ENCODE measurements at regions not wholly inside any gene's neighbourhood (a gene's known extent, or its start where the extent isn't known, plus 50 kb on each side); places are given as distances from the start of the nearest gene placed in this dataset.

DNA sequence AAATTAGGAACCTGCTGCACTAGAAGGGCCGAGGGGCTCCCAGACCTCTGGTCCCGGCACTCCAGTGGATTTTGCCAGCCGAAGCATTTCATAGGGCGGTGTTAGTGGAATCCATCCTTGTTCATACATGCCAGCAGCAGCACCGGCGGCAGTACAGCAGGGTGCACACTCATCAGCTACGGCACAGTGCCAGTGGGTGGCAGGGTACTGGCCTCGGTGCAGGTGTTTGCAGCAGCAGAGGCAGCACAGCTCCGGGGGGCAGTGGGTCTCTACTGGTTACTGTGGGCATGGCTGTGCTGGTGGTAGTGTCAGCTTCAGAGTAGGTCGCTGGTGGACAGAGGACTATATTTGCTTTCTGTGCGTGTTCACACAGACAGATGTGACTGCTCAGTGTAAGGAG, 985.7 kb downstream of the CDH8 start:
- no peak for TF ChIP-seq POLR2A (IDR thresholded peaks at IDR 0.05)
- TF ChIP-seq, protein P1, sequence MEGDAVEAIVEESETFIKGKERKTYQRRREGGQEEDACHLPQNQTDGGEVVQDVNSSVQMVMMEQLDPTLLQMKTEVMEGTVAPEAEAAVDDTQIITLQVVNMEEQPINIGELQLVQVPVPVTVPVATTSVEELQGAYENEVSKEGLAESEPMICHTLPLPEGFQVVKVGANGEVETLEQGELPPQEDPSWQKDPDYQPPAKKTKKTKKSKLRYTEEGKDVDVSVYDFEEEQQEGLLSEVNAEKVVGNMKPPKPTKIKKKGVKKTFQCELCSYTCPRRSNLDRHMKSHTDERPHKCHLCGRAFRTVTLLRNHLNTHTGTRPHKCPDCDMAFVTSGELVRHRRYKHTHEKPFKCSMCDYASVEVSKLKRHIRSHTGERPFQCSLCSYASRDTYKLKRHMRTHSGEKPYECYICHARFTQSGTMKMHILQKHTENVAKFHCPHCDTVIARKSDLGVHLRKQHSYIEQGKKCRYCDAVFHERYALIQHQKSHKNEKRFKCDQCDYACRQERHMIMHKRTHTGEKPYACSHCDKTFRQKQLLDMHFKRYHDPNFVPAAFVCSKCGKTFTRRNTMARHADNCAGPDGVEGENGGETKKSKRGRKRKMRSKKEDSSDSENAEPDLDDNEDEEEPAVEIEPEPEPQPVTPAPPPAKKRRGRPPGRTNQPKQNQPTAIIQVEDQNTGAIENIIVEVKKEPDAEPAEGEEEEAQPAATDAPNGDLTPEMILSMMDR (IDR thresholded peaks at IDR 0.05), result no peak
- WGBS, 2 donors, result 67 to 88% methylated on average over 1 to 11 of the region's 11 CpGs
- intact Hi-C loops (cut with DNase I), result no loop called here
- DNase-seq, result no peak
- Histone ChIP-seq H3K4me1 (no peaks in the 10 kb centered on the region), H3K27me3 (no peaks in the 10 kb centered on the region), H3K36me3 (no peaks in the 10 kb centered on the region), H3K27ac (no peak overlapping the region), H3K4me3 (replicated peaks in 1 of 3) (no peak overlapping the region), H3K9me3 (no peaks in the 10 kb centered on the region)

DNA sequence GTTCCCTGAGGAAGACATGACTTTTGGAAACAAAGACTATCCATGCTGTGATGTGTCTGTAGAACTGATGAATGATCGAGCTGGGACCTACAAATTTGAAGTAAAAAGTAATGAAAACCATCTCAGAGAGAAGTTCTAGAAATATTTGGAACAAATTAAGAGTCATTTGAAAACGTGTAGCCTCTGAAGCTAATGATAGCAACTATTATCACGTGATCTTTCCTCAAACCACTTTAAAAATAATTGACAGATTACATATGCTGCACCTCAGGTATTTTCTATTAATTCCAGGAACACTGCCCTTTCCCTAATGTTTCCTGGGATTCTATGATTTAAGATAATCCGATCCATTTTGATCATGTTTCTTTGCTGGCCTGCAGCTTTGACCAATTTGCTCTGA, 990.3 kb downstream of the CDH8 start:
- intact Hi-C loops (cut with DNase I), result no loop called here
- TF ChIP-seq, protein P1 (IDR thresholded peaks at IDR 0.05), result no peak
- no peak for TF ChIP-seq POLR2A (IDR thresholded peaks at IDR 0.05)

DNA sequence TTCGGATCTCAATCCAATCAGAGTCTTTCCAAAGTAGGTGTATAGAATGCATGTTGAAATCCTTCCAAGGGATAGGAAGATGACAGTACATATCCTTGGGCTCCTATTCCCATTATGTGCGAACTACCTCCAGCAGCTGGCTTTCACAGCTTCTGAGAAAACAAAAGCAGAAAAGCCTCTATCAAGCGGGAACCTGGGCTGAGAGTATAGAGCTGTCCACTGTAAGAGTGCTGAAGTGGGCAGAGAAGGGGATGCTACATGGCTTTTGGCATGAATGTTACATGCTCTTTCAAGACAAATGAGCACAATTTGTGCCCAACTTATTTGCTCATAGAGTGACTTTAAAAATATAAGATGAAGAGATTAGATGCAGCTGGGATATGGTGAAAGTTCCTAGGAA, 993.5 kb downstream of the CDH8 start:
- TF ChIP-seq, protein P1 (IDR thresholded peaks at IDR 0.05), result no peak
- TF ChIP-seq POLR2A (IDR thresholded peaks at IDR 0.05), result no peak
- Histone ChIP-seq H3K4me3 (replicated peaks in 1 of 3) (no peak overlapping the region), H3K27ac (no peak overlapping the region), H3K36me3 (no peaks in the 10 kb centered on the region), H3K27me3 (no peaks in the 10 kb centered on the region), H3K9me3 (no peaks in the 10 kb centered on the region), H3K4me1 (no peaks in the 10 kb centered on the region)
- intact Hi-C loops (cut with DNase I), result no loop called here
- 33 to 38% methylated on average over 3 of the region's 3 CpGs for WGBS, 2 donors
- DNase-seq, result no peak

More for the DNA sequence above, 990.3 kb downstream of the CDH8 start:
- Histone ChIP-seq H3K27me3 (no peaks in the 10 kb centered on the region), H3K27ac (no peak overlapping the region), H3K4me3 (replicated peaks in 1 of 3) (no peak overlapping the region), H3K4me1 (no peaks in the 10 kb centered on the region), H3K9me3 (no peaks in the 10 kb centered on the region), H3K36me3 (no peaks in the 10 kb centered on the region)
- no peak for DNase-seq
- WGBS, 2 donors, result 43 to 46% methylated on average over 4 of the region's 4 CpGs

DNA sequence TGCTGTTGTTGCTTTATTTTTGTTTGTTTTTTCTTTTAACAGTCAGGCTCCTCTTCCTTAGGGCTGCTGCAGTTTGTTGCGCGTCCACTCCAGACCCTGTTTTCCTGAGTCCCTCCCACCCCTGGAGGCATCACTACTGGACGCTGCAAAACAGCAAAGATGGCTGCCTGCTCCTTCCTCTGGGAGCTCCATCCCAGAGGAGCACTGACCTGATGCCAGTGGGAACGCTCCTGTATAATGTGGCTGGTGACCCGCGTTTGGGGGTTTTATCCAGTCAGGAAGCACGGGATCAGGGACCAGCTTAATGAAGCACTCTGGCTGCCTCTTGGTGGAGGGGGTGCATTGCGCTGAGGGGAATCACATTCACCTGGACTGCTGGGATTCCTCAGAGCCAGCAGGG, 1005.6 kb downstream of the CDH8 start:
- TF ChIP-seq, protein P1 (IDR thresholded peaks at IDR 0.05), result no peak
- no peak for TF ChIP-seq POLR2A (IDR thresholded peaks at IDR 0.05)
- no peaks in the 10 kb centered on the region for H3K36me3 ChIP-seq
- DNase-seq, result no peak
- no peaks in the 10 kb centered on the region for H3K9me3 ChIP-seq
- intact Hi-C loops (cut with DNase I), result no loop called here
- 95% methylated on average over 8 of the region's 8 CpGs for WGBS, 2 donors
- no peak overlapping the region for H3K4me3 ChIP-seq (replicated peaks in 1 of 3)
- H3K4me1 ChIP-seq, result no peaks in the 10 kb centered on the region
- no peaks in the 10 kb centered on the region for H3K27me3 ChIP-seq
- no peak overlapping the region for H3K27ac ChIP-seq

DNA sequence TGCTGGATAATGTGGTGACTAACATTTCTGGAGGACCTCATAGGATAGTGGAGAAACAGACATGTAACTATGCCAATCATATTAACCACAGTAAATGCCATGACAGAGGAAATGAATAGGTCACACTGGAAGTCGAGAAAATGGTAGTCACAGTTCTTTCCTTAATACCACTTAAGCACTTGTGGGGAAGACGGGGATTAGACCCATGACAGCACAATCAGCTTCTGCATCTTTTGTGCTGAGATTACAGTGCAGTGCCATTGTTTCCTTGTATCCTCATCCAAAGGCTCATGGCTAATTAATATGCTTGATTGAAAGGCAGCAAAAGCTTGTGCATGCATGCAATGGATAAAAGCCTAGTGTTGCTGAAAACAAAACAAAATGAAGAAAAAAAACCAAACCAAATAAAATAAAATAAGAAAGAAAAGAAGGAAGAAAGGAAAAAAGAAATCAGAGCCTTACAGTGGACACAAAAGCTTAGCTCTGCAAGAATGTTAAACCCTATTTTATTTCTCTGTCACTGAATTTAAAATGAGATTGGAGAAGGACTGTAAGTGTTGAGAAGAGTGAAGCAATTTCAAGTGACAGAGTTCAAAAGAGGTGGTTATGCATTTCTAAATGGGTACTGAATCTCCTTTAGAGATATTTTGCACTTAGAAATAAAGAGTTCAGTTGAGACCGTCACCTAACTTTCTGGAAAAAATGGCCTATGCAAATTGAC, 1011.9 kb downstream of the CDH8 start:
- no peak overlapping the region for H3K4me3 ChIP-seq (replicated peaks in 1 of 3)
- WGBS, 2 donors, result 60 to 65% methylated on average over 3 of the region's 3 CpGs
- H3K4me1 ChIP-seq, result no peaks in the 10 kb centered on the region
- no peaks in the 10 kb centered on the region for H3K9me3 ChIP-seq
- intact Hi-C loops (cut with DNase I), result no loop called here
- no peak overlapping the region for H3K27ac ChIP-seq
- no peak for TF ChIP-seq POLR2A (IDR thresholded peaks at IDR 0.05)
- TF ChIP-seq, protein P1 (IDR thresholded peaks at IDR 0.05), result no peak
- H3K27me3 ChIP-seq, result no peaks in the 10 kb centered on the region
- no peaks in the 10 kb centered on the region for H3K36me3 ChIP-seq
- DNase-seq, result no peak
